ENCODE measurements at regions not wholly inside any gene's neighbourhood (a gene's known extent, or its start where the extent isn't known, plus 50 kb on each side); places are given as distances from the start of the nearest gene placed in this dataset.

- TF ChIP-seq, protein P1, sequence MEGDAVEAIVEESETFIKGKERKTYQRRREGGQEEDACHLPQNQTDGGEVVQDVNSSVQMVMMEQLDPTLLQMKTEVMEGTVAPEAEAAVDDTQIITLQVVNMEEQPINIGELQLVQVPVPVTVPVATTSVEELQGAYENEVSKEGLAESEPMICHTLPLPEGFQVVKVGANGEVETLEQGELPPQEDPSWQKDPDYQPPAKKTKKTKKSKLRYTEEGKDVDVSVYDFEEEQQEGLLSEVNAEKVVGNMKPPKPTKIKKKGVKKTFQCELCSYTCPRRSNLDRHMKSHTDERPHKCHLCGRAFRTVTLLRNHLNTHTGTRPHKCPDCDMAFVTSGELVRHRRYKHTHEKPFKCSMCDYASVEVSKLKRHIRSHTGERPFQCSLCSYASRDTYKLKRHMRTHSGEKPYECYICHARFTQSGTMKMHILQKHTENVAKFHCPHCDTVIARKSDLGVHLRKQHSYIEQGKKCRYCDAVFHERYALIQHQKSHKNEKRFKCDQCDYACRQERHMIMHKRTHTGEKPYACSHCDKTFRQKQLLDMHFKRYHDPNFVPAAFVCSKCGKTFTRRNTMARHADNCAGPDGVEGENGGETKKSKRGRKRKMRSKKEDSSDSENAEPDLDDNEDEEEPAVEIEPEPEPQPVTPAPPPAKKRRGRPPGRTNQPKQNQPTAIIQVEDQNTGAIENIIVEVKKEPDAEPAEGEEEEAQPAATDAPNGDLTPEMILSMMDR (conservative IDR thresholded peaks at IDR 0.05 in 1 of 2, IDR thresholded peaks at IDR 0.05 in 1 of 2; ENCODE audit: extremely low read depth in 1 of 2, insufficient read depth in 1 of 2, low read depth in 1 of 2, low read length in 2 of 2), result no peak
- no peak for TF ChIP-seq EZH2 (IDR thresholded peaks at IDR 0.05; ENCODE audit: borderline replicate concordance, low read length)
Measured at GRCh38 chr2:67626656-67627055, 229.5 kb downstream of the ETAA1 start.
